Progenitor cell of endocrine pancreas (in vitro differentiated cells): ENCODE measurements at regions not wholly inside any gene's neighbourhood (a gene's known extent, or its start where the extent isn't known, plus 50 kb on each side); places are given as distances from the start of the nearest gene placed in this dataset.

ENCODE experiments used
- DNase-seq: peaks from one replicate; pipeline ENCODE4 v3.0.0; 2021; ENCODE audit warnings: low spot score; ENCODE audit not compliant: unreplicated experiment
- H3K27ac Mint-ChIP-seq: 2 replicates; pipeline ENCODE4 v1.8.0; 2021; ENCODE audit warnings: mild to moderate bottlenecking, moderate library complexity, mixed read lengths
- H3K27me3 Mint-ChIP-seq: 2 replicates; pipeline ENCODE4 v1.8.0; 2021; ENCODE audit warnings: mixed read lengths
- H3K36me3 Mint-ChIP-seq: 2 replicates; pipeline ENCODE4 v1.8.0; 2022; ENCODE audit warnings: mixed read lengths; ENCODE audit not compliant: insufficient read depth
- H3K4me1 Mint-ChIP-seq: 2 replicates; pipeline ENCODE4 v1.8.0; 2021; ENCODE audit warnings: low read depth, mixed read lengths
- H3K4me3 Mint-ChIP-seq: 2 replicates; pipeline ENCODE4 v1.8.0; 2021; ENCODE audit warnings: low read depth, mild to moderate bottlenecking, moderate library complexity, mixed read lengths
- H3K9me3 Mint-ChIP-seq: 2 replicates; pipeline ENCODE4 v1.8.0; 2021; ENCODE audit warnings: low read depth, mixed read lengths
- TF ChIP-seq, protein P1 (sequence below): fragments of 200-600 bp; sonication (generic); IDR thresholded peaks from one replicate; pipeline ENCODE4 v1.5.0; 2021; ENCODE audit warnings: antibody characterized with exemption, mild to moderate bottlenecking; ENCODE audit not compliant: unreplicated experiment

DNA sequence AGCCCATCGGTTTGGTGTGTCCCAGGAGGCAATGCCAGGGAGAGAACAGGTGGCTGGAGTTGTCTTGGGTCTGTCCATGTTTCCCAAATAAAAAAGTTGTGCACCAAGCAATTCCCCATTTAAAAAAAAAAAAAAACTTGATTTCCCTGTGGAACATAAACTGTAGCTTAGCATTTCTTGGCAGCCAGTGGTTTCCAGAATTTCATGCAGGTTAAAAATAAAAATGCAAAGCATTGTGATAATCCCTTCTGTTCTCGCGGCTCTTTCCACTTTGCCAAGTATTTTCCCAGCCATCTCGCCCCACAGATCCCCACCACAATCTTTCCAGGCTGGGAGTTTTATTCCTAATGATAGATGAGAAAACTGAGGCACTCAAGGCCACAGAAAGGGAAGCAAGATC, 51.4 kb upstream of the MSX1 start:
- H3K27me3 Mint-ChIP-seq, result no peaks in the 10 kb centered on the region
- TF ChIP-seq, protein P1, sequence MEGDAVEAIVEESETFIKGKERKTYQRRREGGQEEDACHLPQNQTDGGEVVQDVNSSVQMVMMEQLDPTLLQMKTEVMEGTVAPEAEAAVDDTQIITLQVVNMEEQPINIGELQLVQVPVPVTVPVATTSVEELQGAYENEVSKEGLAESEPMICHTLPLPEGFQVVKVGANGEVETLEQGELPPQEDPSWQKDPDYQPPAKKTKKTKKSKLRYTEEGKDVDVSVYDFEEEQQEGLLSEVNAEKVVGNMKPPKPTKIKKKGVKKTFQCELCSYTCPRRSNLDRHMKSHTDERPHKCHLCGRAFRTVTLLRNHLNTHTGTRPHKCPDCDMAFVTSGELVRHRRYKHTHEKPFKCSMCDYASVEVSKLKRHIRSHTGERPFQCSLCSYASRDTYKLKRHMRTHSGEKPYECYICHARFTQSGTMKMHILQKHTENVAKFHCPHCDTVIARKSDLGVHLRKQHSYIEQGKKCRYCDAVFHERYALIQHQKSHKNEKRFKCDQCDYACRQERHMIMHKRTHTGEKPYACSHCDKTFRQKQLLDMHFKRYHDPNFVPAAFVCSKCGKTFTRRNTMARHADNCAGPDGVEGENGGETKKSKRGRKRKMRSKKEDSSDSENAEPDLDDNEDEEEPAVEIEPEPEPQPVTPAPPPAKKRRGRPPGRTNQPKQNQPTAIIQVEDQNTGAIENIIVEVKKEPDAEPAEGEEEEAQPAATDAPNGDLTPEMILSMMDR, result no peak

DNA sequence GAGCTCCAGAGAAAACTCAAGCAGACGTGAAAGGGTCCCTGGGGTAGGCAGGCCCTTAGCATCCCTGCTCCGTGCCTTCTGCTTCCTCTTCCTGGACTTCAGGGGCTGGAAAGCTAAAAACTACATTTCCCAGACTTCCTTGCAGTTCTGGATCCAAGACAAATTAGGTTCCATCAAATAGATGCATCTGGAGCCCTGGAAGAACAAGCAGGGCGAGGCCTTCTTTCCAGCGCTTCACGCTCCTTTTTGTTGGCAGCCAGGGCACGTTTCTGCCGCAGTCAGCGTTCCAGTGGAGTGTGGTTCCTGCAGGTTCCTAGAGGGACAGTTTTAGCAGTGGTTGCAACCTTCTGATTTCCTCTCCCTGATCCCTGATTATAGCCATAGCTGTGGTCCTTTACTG, 53.6 kb upstream of the MSX1 start:
- no peak overlapping the region for H3K4me3 Mint-ChIP-seq

More for the DNA sequence above, 51.4 kb upstream of the MSX1 start:
- Mint-ChIP-seq H3K27ac (no peak overlapping the region), H3K4me1 (no peaks in the 10 kb centered on the region), H3K36me3 (no peaks in the 10 kb centered on the region), H3K9me3 (no peaks in the 10 kb centered on the region), H3K4me3 (no peak overlapping the region)
- DNase-seq, result no peak

DNA sequence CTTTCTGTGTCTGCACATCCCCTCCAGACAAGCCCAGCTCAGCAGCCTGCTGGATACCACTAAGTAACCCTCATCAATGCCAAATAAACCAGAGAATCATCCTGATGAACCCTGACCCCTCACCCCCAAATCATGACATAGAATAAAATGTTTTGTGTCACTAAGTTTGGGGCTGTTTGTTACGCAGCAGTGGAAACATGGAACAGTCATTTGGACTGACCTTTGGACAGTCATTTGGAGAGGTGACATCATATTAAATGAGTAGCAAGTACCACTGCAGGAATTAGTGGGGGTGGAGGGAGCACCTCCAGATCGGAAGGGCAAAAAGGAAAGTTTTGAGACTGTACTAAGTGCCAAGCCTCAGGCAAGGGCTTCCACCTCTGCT, 55.6 kb upstream of the MSX1 start:
- no peaks in the 10 kb centered on the region for H3K27me3 Mint-ChIP-seq
- TF ChIP-seq, protein P1, result no peak
- H3K27ac Mint-ChIP-seq, result no peak overlapping the region
- H3K4me3 Mint-ChIP-seq, result no peak overlapping the region
- H3K9me3 Mint-ChIP-seq, result no peaks in the 10 kb centered on the region
- H3K36me3 Mint-ChIP-seq, result no peaks in the 10 kb centered on the region
- no peaks in the 10 kb centered on the region for H3K4me1 Mint-ChIP-seq
- DNase-seq, result no peak

More for the DNA sequence above, 53.6 kb upstream of the MSX1 start:
- Mint-ChIP-seq H3K27me3 (no peaks in the 10 kb centered on the region), H3K36me3 (no peaks in the 10 kb centered on the region), H3K4me1 (no peaks in the 10 kb centered on the region), H3K27ac (no peak overlapping the region), H3K9me3 (no peaks in the 10 kb centered on the region)
- no peak for DNase-seq
- TF ChIP-seq, protein P1, result no peak

DNA sequence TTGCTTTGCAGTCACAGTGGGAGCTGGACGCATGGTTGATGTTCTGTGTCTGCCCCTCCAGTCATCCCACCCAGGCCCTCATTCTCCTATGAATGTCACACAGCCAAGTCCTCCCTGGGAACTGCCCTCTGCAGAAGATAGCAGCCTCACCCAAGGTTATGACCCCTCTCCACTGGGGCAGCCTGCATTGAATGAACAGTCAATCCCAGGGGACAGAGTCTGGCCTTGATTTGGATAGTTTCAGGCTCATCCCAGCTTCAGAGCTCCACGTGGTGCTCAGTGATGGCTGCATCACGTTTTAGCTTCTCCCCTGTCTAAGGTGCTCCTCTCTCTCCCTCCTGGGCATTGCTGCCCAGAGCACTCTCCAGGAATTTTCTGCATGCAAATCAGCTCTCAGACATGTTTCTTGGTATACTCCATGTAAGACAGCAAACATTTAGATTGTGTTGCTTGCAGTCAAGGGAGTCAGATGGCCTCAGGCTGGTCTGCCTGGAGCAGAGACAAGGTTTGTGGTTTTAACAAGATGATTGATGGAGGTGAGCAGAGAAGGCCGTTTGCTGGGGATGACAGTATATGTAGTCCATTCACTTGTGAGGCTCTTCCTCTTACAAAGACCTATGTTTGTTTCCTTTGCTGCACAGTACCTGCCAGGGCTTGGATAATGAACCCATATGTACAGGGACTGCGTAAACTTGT, 56.1 kb upstream of the MSX1 start:
- Mint-ChIP-seq H3K4me3 (no peak overlapping the region), H3K27ac (no peak overlapping the region), H3K36me3 (no peaks in the 10 kb centered on the region), H3K9me3 (no peaks in the 10 kb centered on the region), H3K4me1 (no peaks in the 10 kb centered on the region), H3K27me3 (no peaks in the 10 kb centered on the region)
- TF ChIP-seq, protein P1, result no peak
- DNase-seq, result no peak

DNA sequence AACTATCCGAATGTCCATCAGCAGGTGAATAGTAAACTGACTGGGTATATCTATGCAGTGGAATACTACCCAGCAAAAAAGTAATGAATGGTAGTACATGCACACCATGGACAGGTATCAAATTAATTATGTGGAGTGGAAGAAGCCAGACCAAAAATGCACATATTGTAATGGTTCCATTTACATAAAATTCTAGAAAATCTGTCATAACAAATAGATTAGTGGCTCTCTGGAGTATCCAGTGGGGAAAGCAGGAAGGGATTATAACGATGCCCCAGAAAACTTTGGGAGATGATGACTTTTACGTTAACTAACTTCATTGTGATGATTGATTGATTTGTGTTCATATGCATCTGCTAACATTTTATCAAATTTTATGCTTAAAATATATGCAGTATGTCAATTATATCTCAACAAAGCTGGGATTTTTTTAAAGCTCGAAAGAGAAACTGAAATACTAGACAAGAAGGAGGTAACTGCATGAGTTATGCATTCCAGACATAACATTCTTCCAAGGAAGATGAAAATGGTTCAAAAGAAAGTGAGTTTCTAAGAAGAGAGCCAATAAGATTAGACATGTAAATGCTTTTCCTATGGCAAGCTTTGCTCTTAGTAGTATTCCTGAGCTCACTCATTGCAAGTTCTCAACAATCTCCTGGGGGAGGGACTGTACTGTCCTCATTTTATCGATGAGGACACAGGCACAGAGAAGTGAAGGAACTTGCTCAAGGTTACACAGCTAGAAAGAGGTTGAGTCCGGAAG, 58.6 kb upstream of the MSX1 start:
- Mint-ChIP-seq H3K27ac (no peak overlapping the region), H3K27me3 (no peaks in the 10 kb centered on the region), H3K9me3 (no peaks in the 10 kb centered on the region), H3K36me3 (no peaks in the 10 kb centered on the region), H3K4me3 (no peak overlapping the region), H3K4me1 (no peaks in the 10 kb centered on the region)
- no peak for DNase-seq
- TF ChIP-seq, protein P1, result no peak
